Tibial nerve (tissue), 4 donors: ENCODE measurements at regions not wholly inside any gene's neighbourhood (a gene's known extent, or its start where the extent isn't known, plus 50 kb on each side); places are given as distances from the start of the nearest gene placed in this dataset.

Source experiments
- DNase-seq, 2 donors: peaks; one replicate each; pipeline ENCODE4 v3.0.0-alpha.2; 2019; ENCODE audit warnings: low spot score in 2 of 2
- H3K27ac ChIP-seq, 4 donors: fragments of 200-600 bp; sonication (generic) in 3 of 4; one replicate each; pipeline ENCODE4 v1.5.1; 2017 to 2019; ENCODE audit warnings: mild to moderate bottlenecking in 1 of 4
- H3K27me3 ChIP-seq, 2 donors: fragments of 200-600 bp; sonication (generic) in 1 of 2; one replicate each; pipeline versions ENCODE4 v1.5.1 to v1.6.0; 2017 to 2019
- H3K36me3 ChIP-seq, 3 donors: fragments of 200-600 bp; sonication (generic); one replicate each; pipeline ENCODE4 v1.5.1; 2018 to 2019
- H3K4me1 ChIP-seq, 4 donors: fragments of 200-600 bp; sonication (generic) in 3 of 4; one replicate each; pipeline ENCODE4 v1.5.1; 2017 to 2019
- H3K4me3 ChIP-seq, 4 donors: fragments of 200-600 bp; sonication (generic) in 3 of 4; one replicate each; pipeline ENCODE4 v1.5.1; 2017 to 2019; ENCODE audit warnings: mild to moderate bottlenecking in 1 of 4, moderate library complexity in 1 of 4
- H3K9me3 ChIP-seq, 4 donors: fragments of 200-600 bp; sonication (generic) in 3 of 4; one replicate each; pipeline ENCODE4 v1.5.1; 2017 to 2019
- CTCF ChIP-seq, 5 experiments: fragments of 200-600 bp in 3 of 5; fragments of 450-650 bp in 2 of 5; sonication (generic) in 3 of 5; IDR thresholded peaks; one replicate each; pipeline ENCODE4 v1.5.1; 2016 to 2019; ENCODE audit warnings: antibody characterized with exemption in 5 of 5, mild to moderate bottlenecking in 3 of 5, moderate library complexity in 2 of 5
- EP300 ChIP-seq, 2 donors: sonication (generic); formaldehyde crosslinking; IDR thresholded peaks; one replicate each; pipeline ENCODE4 v1.6.1; 2017; ENCODE audit warnings: antibody characterized with exemption in 2 of 2, mild to moderate bottlenecking in 1 of 2
- POLR2A ChIP-seq, 2 donors: fragments of 450-650 bp; IDR thresholded peaks; one replicate each; pipeline ENCODE4 v1.6.1; 2017; ENCODE audit warnings: antibody characterized with exemption in 2 of 2, mild to moderate bottlenecking in 2 of 2, moderate library complexity in 2 of 2
- WGBS, 2 donors: methylation state at CpG; one replicate each; pipeline ENCODE4 v1.1.5; 2018; 5-methylcytosine and 5-hydroxymethylcytosine counted together

- H3K27me3 ChIP-seq, result no peaks in the 10 kb centered on the region
- H3K9me3 ChIP-seq, result no peaks in the 10 kb centered on the region
- H3K27ac ChIP-seq, result no peak overlapping the region
- H3K36me3 ChIP-seq, result no peaks in the 10 kb centered on the region
- no peak for TF ChIP-seq CTCF (IDR thresholded peaks at IDR 0.05)
- no peak overlapping the region for H3K4me3 ChIP-seq
- no peak for DNase-seq
- H3K4me1 ChIP-seq, result no peaks in the 10 kb centered on the region
- 73 to 82% methylated on average over 2 of the region's 2 CpGs for WGBS, 2 donors
Observed at GRCh38 chr1:226800763-226801380, 61.8 kb upstream of the ITPKB start.

- H3K27me3 ChIP-seq, result no peaks in the 10 kb centered on the region
- H3K9me3 ChIP-seq, result no peaks in the 10 kb centered on the region
- peak overlapping the region in 2 of 4 donors; percentile 29 to 34 for H3K27ac ChIP-seq
- 74 to 79% methylated on average over 12 of the region's 12 CpGs for WGBS, 2 donors
- TF ChIP-seq EP300 (IDR thresholded peaks at IDR 0.05), result no peak
- TF ChIP-seq POLR2A (IDR thresholded peaks at IDR 0.05), result no peak
- no peak for TF ChIP-seq CTCF (IDR thresholded peaks at IDR 0.05)
- no peak overlapping the region for H3K4me3 ChIP-seq
- no peaks in the 10 kb centered on the region for H3K36me3 ChIP-seq
- no peak for DNase-seq
- no peaks in the 10 kb centered on the region for H3K4me1 ChIP-seq
Observed at GRCh38 chr1:226799634-226800281, 60.7 kb upstream of the ITPKB start.

GRCh38 chr1:226798427-226799411, 59.6 kb upstream of the ITPKB start:
- peak overlapping the region in 1 of 4 donors; percentile 29 for H3K27ac ChIP-seq
- 72 to 80% methylated on average over 21 to 22 of the region's 22 CpGs for WGBS, 2 donors

GRCh38 chr1:226797151-226797550, 58.1 kb upstream of the ITPKB start:
- Histone ChIP-seq H3K27me3 (no peaks in the 10 kb centered on the region), H3K4me1 (no peaks in the 10 kb centered on the region), H3K4me3 (no peak overlapping the region), H3K36me3 (no peaks in the 10 kb centered on the region), H3K27ac (no peak overlapping the region), H3K9me3 (no peaks in the 10 kb centered on the region)
- DNase-seq, result no peak
- no peak for TF ChIP-seq CTCF (IDR thresholded peaks at IDR 0.05)
- no peak for TF ChIP-seq EP300 (IDR thresholded peaks at IDR 0.05)
- no peak for TF ChIP-seq POLR2A (IDR thresholded peaks at IDR 0.05)
- whole genome bisulfite sequencing, 2 donors, result 86 to 90% methylated on average over 5 of the region's 5 CpGs

More at GRCh38 chr1:226798427-226799411, 59.6 kb upstream of the ITPKB start:
- DNase-seq, result no peak
- no peaks in the 10 kb centered on the region for H3K4me1 ChIP-seq
- H3K27me3 ChIP-seq, result no peaks in the 10 kb centered on the region
- H3K36me3 ChIP-seq, result no peaks in the 10 kb centered on the region
- H3K9me3 ChIP-seq, result no peaks in the 10 kb centered on the region
- no peak overlapping the region for H3K4me3 ChIP-seq
- TF ChIP-seq CTCF (IDR thresholded peaks at IDR 0.05), result no peak
- no peak for TF ChIP-seq POLR2A (IDR thresholded peaks at IDR 0.05)
- TF ChIP-seq EP300 (IDR thresholded peaks at IDR 0.05), result no peak
